K562 (cell line): ENCODE measurements at regions not wholly inside any gene's neighbourhood (a gene's known extent, or its start where the extent isn't known, plus 50 kb on each side); places are given as distances from the start of the nearest gene placed in this dataset.

Source experiments
- ATAC-seq: fragments of 200-7000 bp; cut with Tn5 transposase; 3 replicates; pipeline ENCODE4 v1.9.1; 2020; ENCODE audit warnings: moderate library complexity
- BruUV-seq: library from RNA; stranded (reverse); fragments of 400-500 nt; replicated peaks from 2 replicates; lab custom pipeline; 2021; lab: Mats Ljungman, UMichigan
- CTCF ChIA-PET: fragments of 300-600 bp; formaldehyde crosslinking; extraction: SDS; loops from one replicate; lab custom pipeline; 2021; ENCODE audit warnings: low intra/inter-chr PET ratio; lab: Yijun Ruan, JAX
- POLR2A ChIA-PET: fragments of 300-600, 350-650 bp; sonication (Branson Sonifier 250); formaldehyde crosslinking; extraction: SDS; loops from one replicate; lab custom pipeline; 2021; ENCODE audit warnings: antibody characterized with exemption, inconsistent platforms; lab: Yijun Ruan, JAX
- DNase-seq, 4 experiments: peaks; one replicate each; pipeline versions ENCODE4 v3.0.0 to v3.0.0-alpha.2; 2011 to 2018; ENCODE audit warnings: low spot score in 3 of 4, mixed read lengths in 3 of 4; ENCODE audit errors: extremely low read depth in 1 of 4
- FAIRE-seq: peaks from 2 replicates; lab custom pipeline; 2011; peaks lifted over from hg19 to GRCh38; lab: Jason Lieb, UNC
- H2AFZ ChIP-seq: 2 replicates; pipeline ENCODE4 v1.6.0; 2011; ENCODE audit warnings: low read depth, low read length, control low read depth, inconsistent platforms
- H3K27ac ChIP-seq: fragments of 200-600 bp; 3 replicates; pipeline ENCODE4 v1.8.0; 2011; ENCODE audit warnings: low read depth, mild to moderate bottlenecking, control low read depth, inconsistent platforms, low read length, moderate library complexity, mixed read lengths; ENCODE audit errors: extremely low read depth
- H3K27me3 ChIP-seq, 2 experiments: fragments of 300-600 bp in 1 of 2; 2 replicates in 1 of 2; 3 replicates in 1 of 2; pipeline versions ENCODE4 v1.6.0 to v1.8.0; 2011; ENCODE audit warnings: inconsistent platforms in 2 of 2, low read length in 2 of 2, mild to moderate bottlenecking in 1 of 2, mixed read lengths in 1 of 2, moderate library complexity in 1 of 2; ENCODE audit not compliant: control insufficient read depth in 2 of 2, insufficient read depth in 2 of 2
- H3K36me3 ChIP-seq: fragments of 300-600 bp; 3 replicates; pipeline ENCODE4 v1.8.0; 2011; ENCODE audit warnings: mild to moderate bottlenecking, low read length, inconsistent platforms; ENCODE audit not compliant: control insufficient read depth, insufficient read depth
- H3K4me1 ChIP-seq, 2 experiments: fragments of 200-600 bp in 1 of 2; replicated peaks in 1 of 2; 2 replicates in 1 of 2; 3 replicates in 1 of 2; pipeline versions ENCODE4 v1.5.1 to v1.8.0; 2011; ENCODE audit warnings: inconsistent platforms in 2 of 2, low read length in 2 of 2, mild to moderate bottlenecking in 1 of 2, mixed read lengths in 1 of 2, moderate library complexity in 1 of 2; ENCODE audit not compliant: control insufficient read depth in 2 of 2, insufficient read depth in 2 of 2
- H3K4me2 ChIP-seq: 2 replicates; pipeline ENCODE4 v1.6.1; 2011; ENCODE audit warnings: low read length, control low read depth, inconsistent platforms, mixed read lengths; ENCODE audit not compliant: insufficient read depth
- H3K4me3 ChIP-seq: fragments of 200-600 bp; sonication (generic), shearing (Covaris generic); 2 replicates; pipeline ENCODE4 v1.5.1; 2016; ENCODE audit warnings: control low read depth, inconsistent platforms
- H3K79me2 ChIP-seq: fragments of 200-600 bp; 3 replicates; pipeline ENCODE4 v1.8.0; 2011; ENCODE audit warnings: low read length, inconsistent platforms; ENCODE audit not compliant: control insufficient read depth, insufficient read depth
- H3K9ac ChIP-seq, 2 experiments: 2 replicates each; pipeline versions ENCODE4 v1.6.0 to v1.6.1; 2011; ENCODE audit warnings: low read depth in 2 of 2, low read length in 2 of 2, control low read depth in 1 of 2, inconsistent platforms in 1 of 2, mild to moderate bottlenecking in 1 of 2, mixed read lengths in 1 of 2; ENCODE audit not compliant: insufficient read depth in 1 of 2
- H3K9me1 ChIP-seq: one replicate; pipeline ENCODE4 v1.6.0; 2011; ENCODE audit warnings: inconsistent platforms, mild to moderate bottlenecking, low read length, moderate library complexity; ENCODE audit not compliant: control insufficient read depth, insufficient read depth
- H3K9me3 ChIP-seq: replicated peaks from 2 replicates; pipeline ENCODE4 v1.5.1; 2011; ENCODE audit warnings: low read depth, low read length, inconsistent platforms; ENCODE audit not compliant: control insufficient read depth, insufficient read depth
- H4K20me1 ChIP-seq: replicated peaks from 2 replicates; pipeline ENCODE4 v1.6.1; 2011; ENCODE audit warnings: low read length, inconsistent platforms, mixed read lengths; ENCODE audit not compliant: control insufficient read depth, insufficient read depth
- ADNP ChIP-seq: fragments of 200-800 bp; sonication (Bioruptor generic); IDR thresholded peaks from 2 replicates; pipeline ENCODE4 v1.6.1; 2016; ENCODE audit warnings: missing genetic modification characterization, missing compliant biosample characterization
- AFF4 ChIP-seq: sonication (generic); formaldehyde crosslinking; IDR thresholded peaks from 2 replicates; pipeline ENCODE4 v1.8.0; 2023; ENCODE audit warnings: mild to moderate bottlenecking, missing genetic modification reagents
- ARHGAP35 ChIP-seq: fragments of 450-650 bp; IDR thresholded peaks from 2 replicates; pipeline ENCODE4 v1.6.1; 2018; ENCODE audit not compliant: partially characterized antibody
- CCAR2 ChIP-seq: fragments of 200-400 bp; formaldehyde crosslinking; IDR thresholded peaks from 2 replicates; pipeline ENCODE4 v1.6.1; 2017; ENCODE audit warnings: mild to moderate bottlenecking, low read depth, low read length
- GTF3C2 ChIP-seq: IDR thresholded peaks from 3 replicates; pipeline ENCODE4 v1.6.1; 2011; ENCODE audit warnings: borderline replicate concordance, mild to moderate bottlenecking, moderate library complexity; ENCODE audit not compliant: insufficient read length; ENCODE audit errors: extremely low read depth
- MYC ChIP-seq, 2 experiments: fragments of 250-450 bp in 1 of 2; sonication (Bioruptor Pico) in 1 of 2; IDR thresholded peaks; 2 replicates each; pipeline versions ENCODE4 v1.5.1 to v1.6.1; 2012 to 2021; ENCODE audit warnings: low read depth in 2 of 2, borderline replicate concordance in 1 of 2, improper control_type of control experiment in 1 of 2, low read length in 1 of 2, mild to moderate bottlenecking in 1 of 2, moderate library complexity in 1 of 2
- PYGO2 ChIP-seq: fragments of 450-650 bp; IDR thresholded peaks from 2 replicates; pipeline ENCODE4 v1.6.1; 2016; ENCODE audit warnings: mild to moderate bottlenecking, missing genetic modification characterization, moderate library complexity, missing compliant biosample characterization
- SREBF1 ChIP-seq: fragments of 150-350 bp; IDR thresholded peaks from 2 replicates; pipeline ENCODE4 v1.6.1; 2014; ENCODE audit warnings: antibody characterized with exemption, low read depth, low read length, borderline replicate concordance
- ZNF175 ChIP-seq: fragments of 200-800 bp; sonication (Bioruptor generic); IDR thresholded peaks from 2 replicates; pipeline ENCODE4 v1.6.1; 2016; ENCODE audit warnings: low read depth, mild to moderate bottlenecking, missing genetic modification characterization, missing compliant biosample characterization
- ZNF449 ChIP-seq: fragments of 250-450 bp; sonication (Bioruptor Pico); IDR thresholded peaks from 2 replicates; pipeline ENCODE4 v1.8.0; 2022; ENCODE audit warnings: moderate library complexity, mild to moderate bottlenecking, inconsistent platforms
- WGBS: fragments of 100-300 bp; shearing (Covaris generic); methylation state at CpG from one replicate; pipeline ENCODE4 v1.1.6; 2016; ENCODE audit warnings: low coverage, mixed read lengths; ENCODE audit not compliant: insufficient coverage; ENCODE audit errors: missing lambda C conversion rate; 5-methylcytosine and 5-hydroxymethylcytosine counted together
- in situ Hi-C: fragments of 300-500 bp; cut with MboI; formaldehyde crosslinking; loops from 4 replicates; pipeline ENCODE4 v1.15.0; 2018; ENCODE audit warnings: inconsistent platforms, mixed read lengths
- intact Hi-C: fragments of 100-400 bp; cut with micrococcal nuclease; formaldehyde crosslinking; loops from 2 replicates; pipeline ENCODE4 v1.14.2; 2022

- Histone ChIP-seq H3K9ac (no peak overlapping the region), H3K27me3 (peaks cover 0 to 23% of the 10 kb centered on the region in 2 experiments; a peak in 2 of 5 replicates), H3K4me2 (no peak overlapping the region), H3K36me3 (no peaks in the 10 kb centered on the region), H3K79me2 (no peaks in the 10 kb centered on the region), H3K4me3 (no peak overlapping the region), H4K20me1 (no peaks in the 10 kb centered on the region), H3K27ac (no peak overlapping the region), H2AFZ (no peak overlapping the region), H3K9me3 (no peaks in the 10 kb centered on the region), H3K9me1 (no peaks in the 10 kb centered on the region), H3K4me1 (no peaks in the 10 kb centered on the region)
- DNase-seq (no peak), ATAC-seq (no peak), FAIRE-seq (no peak)
- intact Hi-C loops (no loop called here), in situ Hi-C loops (no loop called here)
- WGBS, result 2% methylated on average over 13 of the region's 13 CpGs
- ChIA-PET CTCF (no interaction called here), POLR2A (no interaction called here)
- BruUV-seq, result no TSS peak
- TF ChIP-seq SREBF1 (no peak), PYGO2 (tag) (no peak), CCAR2 (no peak), ARHGAP35 (no peak), AFF4 (no peak), ZNF449 (CRISPR knock-in tag) (no peak), MYC (IDR thresholded peaks at IDR 0.05; ENCODE audit: low read depth, low read length) (no peak), MYC (CRISPR knock-in tag; IDR thresholded peaks at IDR 0.05; ENCODE audit: borderline replicate concordance, low read depth) (no peak), GTF3C2 (no peak), ZNF175 (CRISPR knock-in tag) (no peak), ADNP (tag) (no peak)
These were observed 199.2 kb upstream of the CDH4 start for GRCh38 chr20:61052776-61053442.
